GM18867 (cell line): ENCODE measurements at regions not wholly inside any gene's neighbourhood (a gene's known extent, or its start where the extent isn't known, plus 50 kb on each side); places are given as distances from the start of the nearest gene placed in this dataset.

ENCODE experiments used
- ATAC-seq: cut with Tn5 transposase; IDR thresholded peaks from one replicate; pipeline ENCODE4 v1.9.1; 2021; ENCODE audit warnings: mild to moderate bottlenecking, moderate library complexity; ENCODE audit not compliant: unreplicated experiment

- no peak for ATAC-seq
These were observed 51.1 kb upstream of the TMEM33 start for GRCh38 chr4:41883988-41884734.

- ATAC-seq: peak; percentile 83
These were observed 52.4 kb upstream of the TMEM33 start for GRCh38 chr4:41882625-41883347.

DNA sequence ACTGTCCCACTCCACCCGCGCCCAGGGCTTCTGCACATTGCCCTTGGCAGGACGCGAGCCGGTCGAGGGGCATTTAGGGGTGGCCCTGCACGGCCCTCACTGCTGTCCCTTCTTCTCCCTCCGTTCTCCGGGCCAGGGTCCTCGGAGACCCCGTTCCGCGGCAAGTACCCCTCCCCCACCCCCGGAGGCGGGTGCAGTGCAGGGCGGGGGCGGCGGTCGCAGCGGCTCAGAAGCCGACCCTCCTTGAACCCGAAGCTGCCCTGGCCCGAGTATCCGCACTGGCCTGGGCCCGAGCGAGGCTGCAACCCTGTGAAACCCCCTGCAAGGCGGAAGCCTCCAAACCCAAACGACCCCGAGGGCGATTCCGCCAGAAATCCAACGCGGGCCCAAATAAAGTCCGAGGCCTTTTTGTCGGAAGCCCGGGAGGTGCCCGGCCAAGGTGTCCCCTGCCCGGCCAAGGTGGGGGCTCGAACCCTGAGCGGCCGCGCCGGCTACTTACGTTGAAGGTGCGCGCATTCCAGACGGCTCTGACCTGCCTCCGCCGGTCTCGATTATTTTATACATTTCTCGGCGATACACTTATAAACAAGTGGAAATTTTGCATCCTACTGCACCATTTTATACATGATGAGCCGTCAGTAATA lies 53.1 kb upstream of the TMEM33 start:
- no peak for ATAC-seq

DNA sequence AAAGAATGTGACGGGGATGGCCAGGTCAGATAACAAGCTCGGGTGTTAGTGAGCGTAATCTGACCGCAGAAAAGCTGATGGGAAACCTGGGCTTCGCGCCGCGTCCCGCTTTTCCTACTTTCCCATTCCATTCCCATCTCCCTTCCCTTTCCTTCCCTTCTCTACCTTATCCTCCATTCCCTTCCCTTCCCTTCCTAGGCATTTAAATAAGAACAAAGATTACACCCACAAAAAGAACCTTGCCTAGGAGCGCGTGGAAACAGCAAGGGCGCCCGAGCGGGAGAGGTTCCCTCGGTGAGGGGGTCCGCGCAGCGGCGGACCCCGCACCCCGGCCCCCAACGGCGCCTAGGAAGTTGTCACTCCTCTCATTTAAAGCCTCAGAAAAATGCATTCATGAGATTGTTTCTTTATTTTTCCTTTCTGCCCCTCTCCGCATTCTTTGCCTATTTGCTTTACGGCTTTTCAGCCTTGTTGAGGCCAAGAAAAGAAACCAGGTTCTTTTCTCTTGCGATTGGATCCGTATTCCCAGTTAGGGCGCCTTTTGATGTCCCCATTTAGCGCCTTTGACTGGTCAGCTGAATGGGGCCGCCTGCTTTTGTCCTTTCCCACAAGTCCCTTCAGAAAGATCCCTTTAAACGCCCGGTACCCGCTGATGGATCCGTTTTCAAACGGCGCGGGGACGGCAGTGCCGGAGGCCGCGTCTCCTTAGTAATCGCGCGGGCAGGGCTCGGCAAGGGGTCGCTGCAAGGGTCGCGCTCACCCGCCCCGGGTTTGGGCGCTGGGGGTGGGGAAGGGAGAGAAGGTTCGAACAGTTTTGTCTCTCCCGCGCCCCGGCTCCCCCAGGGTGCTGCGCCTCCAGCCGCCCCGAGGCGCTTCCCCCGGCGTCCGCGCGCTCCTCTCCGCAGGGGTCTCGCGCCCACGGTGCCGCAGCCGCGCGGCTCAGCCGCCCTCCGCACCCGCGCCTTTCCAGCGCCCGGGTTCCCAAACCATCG lies 54.1 kb upstream of the TMEM33 start:
- ATAC-seq: no peak

GRCh38 chr4:41880022-41880837 lies 55.0 kb upstream of the TMEM33 start:
- no peak for ATAC-seq

DNA sequence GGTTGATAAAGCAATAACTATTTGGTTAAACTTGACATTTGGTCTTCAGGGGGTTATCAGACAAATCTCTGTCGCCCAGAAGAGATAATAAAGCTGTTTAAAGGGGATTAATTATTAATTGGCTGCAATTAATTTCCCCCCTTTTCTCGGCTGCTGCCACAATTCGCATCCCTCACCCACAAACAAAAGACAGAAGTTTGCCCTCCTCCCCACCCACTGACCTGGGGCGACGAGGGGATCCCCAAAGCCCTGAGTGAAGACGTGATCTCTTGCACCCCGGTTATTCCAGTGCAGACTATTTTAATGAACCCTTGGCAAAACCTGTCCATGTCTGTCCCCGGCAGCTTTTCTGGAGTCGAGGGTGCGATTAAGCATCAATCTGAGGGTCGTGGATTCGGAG lies 55.7 kb upstream of the TMEM33 start:
- no peak for ATAC-seq

DNA sequence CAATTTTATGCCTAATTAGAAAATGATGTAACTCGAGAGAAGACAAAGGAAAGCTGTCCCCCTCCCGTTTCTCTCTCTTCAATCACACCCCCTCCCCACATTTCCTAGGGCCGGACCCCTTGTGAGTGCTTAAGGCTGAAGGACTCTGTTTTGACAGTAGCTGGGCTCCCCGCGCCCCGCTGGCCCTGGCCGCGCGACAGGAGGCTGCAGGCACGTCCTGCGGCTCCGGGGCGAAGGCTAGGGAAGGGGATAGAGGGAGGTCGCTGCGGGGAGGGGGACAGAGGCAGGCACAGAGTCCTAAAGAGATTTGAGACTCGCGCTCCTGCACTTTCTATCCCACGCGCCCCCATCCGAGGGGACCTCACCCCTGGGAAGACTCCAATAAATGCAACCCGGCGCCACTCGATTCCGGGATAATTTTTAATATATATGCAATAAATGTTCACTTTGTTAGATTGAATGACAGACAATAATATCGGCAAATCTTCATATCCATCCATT lies 56.2 kb upstream of the TMEM33 start:
- no peak for ATAC-seq

GRCh38 chr4:41878170-41878969 lies 56.9 kb upstream of the TMEM33 start:
- ATAC-seq: no peak

DNA sequence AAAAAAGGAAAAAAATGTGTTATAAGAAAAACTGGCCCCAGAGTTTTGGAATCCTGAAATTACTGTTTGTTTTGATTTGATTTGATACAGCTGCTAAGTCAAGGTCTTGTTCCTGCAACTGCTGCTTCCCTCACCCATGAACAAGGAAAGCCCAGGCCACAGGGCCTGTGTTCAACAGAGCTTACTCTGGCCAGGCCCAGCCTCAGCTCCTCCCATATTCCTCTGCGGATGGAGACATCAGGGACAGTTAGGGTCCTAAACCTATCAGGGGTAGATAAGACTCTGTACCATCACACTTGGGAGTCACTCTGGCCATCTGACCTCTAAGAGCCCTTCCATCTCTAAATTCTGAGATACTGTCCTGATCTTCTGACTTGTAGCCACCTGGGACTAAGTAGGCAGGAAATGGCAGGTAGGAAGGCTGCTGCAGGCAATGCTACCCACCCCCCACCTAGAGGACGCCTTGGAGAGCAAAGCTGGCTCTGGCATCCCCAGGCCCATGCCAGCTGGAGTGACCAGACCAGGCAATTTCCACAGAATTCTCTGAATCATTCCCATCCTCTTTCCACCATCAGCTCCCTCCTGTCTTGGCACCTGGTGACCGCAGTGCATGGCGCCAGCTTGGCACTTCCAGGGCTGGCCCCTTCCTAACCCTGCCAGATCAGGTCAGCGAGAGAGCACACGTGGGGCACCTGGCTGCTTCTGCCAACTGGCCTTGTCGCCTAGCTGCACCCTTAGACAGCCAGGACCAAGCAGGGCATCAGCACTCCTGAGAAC lies 58.0 kb upstream of the TMEM33 start:
- no peak for ATAC-seq

DNA sequence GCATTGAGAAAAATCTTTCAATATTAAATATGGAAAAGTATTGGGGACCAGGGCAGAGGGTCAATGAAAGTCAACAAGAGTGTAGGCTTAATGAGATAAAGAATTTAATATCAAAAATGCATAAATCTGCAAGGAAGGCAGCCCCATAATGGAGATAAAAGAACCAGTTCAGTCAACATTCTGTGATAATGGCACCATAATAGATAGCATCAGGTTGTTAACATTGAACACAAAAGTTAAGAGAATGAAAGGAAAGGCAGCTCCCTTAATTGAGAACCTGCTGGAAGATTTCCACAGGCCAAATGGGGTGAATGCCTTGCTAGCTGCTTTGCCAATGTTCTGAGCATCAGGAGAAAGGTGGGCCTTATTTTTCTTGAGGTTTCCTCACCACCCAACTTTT lies 60.4 kb upstream of the TMEM33 start:
- ATAC-seq: no peak

- ATAC-seq: no peak
These were observed 60.8 kb upstream of the TMEM33 start for GRCh38 chr4:41874398-41874797.

- no peak for ATAC-seq
These were observed 61.6 kb upstream of the TMEM33 start for GRCh38 chr4:41873380-41874295.

DNA sequence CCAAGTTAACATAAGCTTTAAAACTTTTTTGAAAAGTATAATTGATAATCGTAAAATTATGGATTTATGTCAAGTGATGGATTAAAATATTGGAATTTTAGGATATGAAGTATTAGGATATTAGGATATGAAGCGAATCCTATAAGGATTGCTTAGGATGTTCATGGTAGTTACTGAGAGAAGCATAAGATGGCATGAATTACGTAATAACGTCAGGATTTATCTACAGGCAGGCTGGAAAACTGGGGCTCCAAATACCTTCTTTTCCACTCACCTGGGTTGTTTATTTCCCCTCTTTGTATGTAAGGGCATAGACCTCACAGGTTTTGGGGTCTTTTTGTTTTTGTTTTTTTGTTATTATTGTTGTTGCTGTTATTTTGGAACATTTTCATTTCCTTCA lies 65.2 kb upstream of the TMEM33 start:
- no peak for ATAC-seq

GRCh38 chr4:41866799-41867677 lies 68.2 kb upstream of the TMEM33 start:
- ATAC-seq: no peak

DNA sequence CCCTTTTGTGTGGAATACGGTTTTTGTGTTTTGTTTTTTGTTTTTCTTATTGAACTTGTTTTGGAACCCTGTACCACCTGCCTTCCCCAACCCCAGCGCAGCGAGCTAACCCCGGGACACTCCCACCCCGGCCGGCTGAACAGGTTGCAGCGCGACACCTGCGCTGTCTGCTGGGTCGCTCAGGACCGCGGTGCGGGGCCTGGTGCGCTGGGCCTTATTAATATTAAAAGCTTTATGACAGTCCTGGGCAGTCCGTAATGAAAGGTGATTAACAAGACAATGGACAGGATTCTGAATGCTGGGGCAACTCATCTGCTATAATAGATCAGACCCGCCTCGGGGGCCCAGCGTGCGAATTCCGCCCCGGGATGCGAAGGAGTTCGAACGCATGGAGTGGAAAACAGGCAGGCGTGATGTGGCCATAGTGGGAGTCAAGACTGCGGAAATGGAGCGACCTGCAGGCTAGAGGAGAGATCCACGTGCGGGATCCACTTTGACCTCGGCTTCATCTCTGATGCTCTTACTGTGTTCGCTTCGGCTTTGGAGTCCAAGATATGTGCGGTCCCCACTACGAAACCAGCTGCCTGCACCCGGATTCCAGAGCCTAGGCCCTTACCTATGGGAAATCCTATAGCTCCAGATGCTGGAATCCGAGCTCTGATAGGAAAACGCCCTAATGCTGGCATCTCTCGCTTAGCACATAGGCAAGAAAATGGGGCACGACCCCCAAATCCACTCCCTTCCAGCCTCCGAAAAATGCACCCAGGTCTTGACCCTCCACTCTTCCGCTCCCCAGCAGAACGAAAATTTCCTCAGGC lies 69.0 kb upstream of the TMEM33 start:
- ATAC-seq: no peak
